ENCODE measurements at regions not wholly inside any gene's neighbourhood (a gene's known extent, or its start where the extent isn't known, plus 50 kb on each side); places are given as distances from the start of the nearest gene placed in this dataset.

- TF ChIP-seq GATA1 (IDR thresholded peaks at IDR 0.05; ENCODE audit: low read depth, low read length) (no peak), POLR2A (IDR thresholded peaks at IDR 0.05; ENCODE audit: low read length) (no peak)
- DNase-seq, result no peak
Measured at GRCh38 chr11:70496591-70497535, 98.5 kb downstream of the CTTN start.

- no peak for TF ChIP-seq GATA1 (IDR thresholded peaks at IDR 0.05; ENCODE audit: low read depth, low read length)
- TF ChIP-seq POLR2A (IDR thresholded peaks at IDR 0.05; ENCODE audit: low read length), result no peak
- no peak for DNase-seq
Measured at GRCh38 chr11:70497536-70498075, 99.3 kb downstream of the CTTN start.

GRCh38 chr11:70498171-70498571, 99.8 kb downstream of the CTTN start:
- TF ChIP-seq GATA1 (IDR thresholded peaks at IDR 0.05; ENCODE audit: low read depth, low read length) (no peak), POLR2A (IDR thresholded peaks at IDR 0.05; ENCODE audit: low read length) (no peak)
- DNase-seq, result no peak

- no peak for TF ChIP-seq POLR2A (IDR thresholded peaks at IDR 0.05; ENCODE audit: low read length)
- no peak for TF ChIP-seq GATA1 (IDR thresholded peaks at IDR 0.05; ENCODE audit: low read depth, low read length)
- no peak for DNase-seq
Measured at GRCh38 chr11:70498976-70499801, 100.9 kb downstream of the CTTN start.

- TF ChIP-seq POLR2A (IDR thresholded peaks at IDR 0.05; ENCODE audit: low read length), result no peak
- no peak for TF ChIP-seq GATA1 (IDR thresholded peaks at IDR 0.05; ENCODE audit: low read depth, low read length)
Measured at GRCh38 chr11:70500076-70500847, 101.9 kb downstream of the CTTN start.

GRCh38 chr11:70501051-70501901, 102.9 kb downstream of the CTTN start:
- TF ChIP-seq GATA1 (IDR thresholded peaks at IDR 0.05; ENCODE audit: low read depth, low read length), result no peak
- no peak for TF ChIP-seq POLR2A (IDR thresholded peaks at IDR 0.05; ENCODE audit: low read length)
- no peak for DNase-seq

More at GRCh38 chr11:70500076-70500847, 101.9 kb downstream of the CTTN start:
- DNase-seq, result no peak

- TF ChIP-seq GATA1 (IDR thresholded peaks at IDR 0.05; ENCODE audit: low read depth, low read length), result no peak
- TF ChIP-seq POLR2A (IDR thresholded peaks at IDR 0.05; ENCODE audit: low read length), result no peak
- DNase-seq, result no peak
Measured at GRCh38 chr11:70501933-70502540, 103.7 kb downstream of the CTTN start.

GRCh38 chr11:70502677-70503467, 104.5 kb downstream of the CTTN start:
- DNase-seq, result no peak
- TF ChIP-seq POLR2A (IDR thresholded peaks at IDR 0.05; ENCODE audit: low read length) (no peak), GATA1 (IDR thresholded peaks at IDR 0.05; ENCODE audit: low read depth, low read length) (no peak)

- TF ChIP-seq POLR2A (IDR thresholded peaks at IDR 0.05; ENCODE audit: low read length) (no peak), GATA1 (IDR thresholded peaks at IDR 0.05; ENCODE audit: low read depth, low read length) (no peak)
- DNase-seq, result no peak
Measured at GRCh38 chr11:70503468-70504221, 105.3 kb downstream of the CTTN start.

GRCh38 chr11:70504246-70505020, 106.1 kb downstream of the CTTN start:
- TF ChIP-seq GATA1 (IDR thresholded peaks at IDR 0.05; ENCODE audit: low read depth, low read length) (no peak), POLR2A (IDR thresholded peaks at IDR 0.05; ENCODE audit: low read length) (no peak)

More at GRCh38 chr11:70504246-70505020, 106.1 kb downstream of the CTTN start:
- DNase-seq, result no peak

All from erythroblast (primary cell).